ENCODE measurements at regions not wholly inside any gene's neighbourhood (a gene's known extent, or its start where the extent isn't known, plus 50 kb on each side); places are given as distances from the start of the nearest gene placed in this dataset.
"Not testable (repeated sequence)": the region's sequence is repeated elsewhere in the genome, so short reads cannot be mapped to it uniquely, and the experiment has no call there.

DNA sequence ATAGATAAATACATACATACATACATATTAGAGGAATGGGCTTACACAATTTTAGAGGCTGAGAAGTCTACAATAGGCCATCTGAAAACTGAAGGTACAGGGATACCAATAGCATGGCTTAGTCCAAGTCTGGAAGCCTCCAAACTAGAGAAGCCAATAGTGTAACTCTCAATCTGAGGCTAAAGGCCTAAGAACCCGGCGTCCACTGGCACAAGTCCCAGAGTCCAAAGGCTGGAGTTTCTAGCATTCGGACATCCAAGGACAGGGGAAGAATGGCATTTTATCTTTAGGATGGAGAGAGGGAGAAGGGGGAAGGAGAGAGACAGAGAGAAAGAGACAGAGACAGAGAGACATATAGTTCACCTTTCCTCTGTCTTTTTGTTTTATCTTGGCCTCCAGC is 63.7 kb upstream of the SYT4 start:
- no peak for DNase-seq (ENCODE audit: low spot score)
- TF ChIP-seq, protein P1, sequence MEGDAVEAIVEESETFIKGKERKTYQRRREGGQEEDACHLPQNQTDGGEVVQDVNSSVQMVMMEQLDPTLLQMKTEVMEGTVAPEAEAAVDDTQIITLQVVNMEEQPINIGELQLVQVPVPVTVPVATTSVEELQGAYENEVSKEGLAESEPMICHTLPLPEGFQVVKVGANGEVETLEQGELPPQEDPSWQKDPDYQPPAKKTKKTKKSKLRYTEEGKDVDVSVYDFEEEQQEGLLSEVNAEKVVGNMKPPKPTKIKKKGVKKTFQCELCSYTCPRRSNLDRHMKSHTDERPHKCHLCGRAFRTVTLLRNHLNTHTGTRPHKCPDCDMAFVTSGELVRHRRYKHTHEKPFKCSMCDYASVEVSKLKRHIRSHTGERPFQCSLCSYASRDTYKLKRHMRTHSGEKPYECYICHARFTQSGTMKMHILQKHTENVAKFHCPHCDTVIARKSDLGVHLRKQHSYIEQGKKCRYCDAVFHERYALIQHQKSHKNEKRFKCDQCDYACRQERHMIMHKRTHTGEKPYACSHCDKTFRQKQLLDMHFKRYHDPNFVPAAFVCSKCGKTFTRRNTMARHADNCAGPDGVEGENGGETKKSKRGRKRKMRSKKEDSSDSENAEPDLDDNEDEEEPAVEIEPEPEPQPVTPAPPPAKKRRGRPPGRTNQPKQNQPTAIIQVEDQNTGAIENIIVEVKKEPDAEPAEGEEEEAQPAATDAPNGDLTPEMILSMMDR (IDR thresholded peaks at IDR 0.05; ENCODE audit: borderline replicate concordance, control extremely low read depth, extremely low read depth, insufficient read depth, missing control alignments) = no peak
- in situ Hi-C loops (cut with MboI; ENCODE audit: low sequenced_read_pairs, unreplicated experiment) = no loop called here

DNA sequence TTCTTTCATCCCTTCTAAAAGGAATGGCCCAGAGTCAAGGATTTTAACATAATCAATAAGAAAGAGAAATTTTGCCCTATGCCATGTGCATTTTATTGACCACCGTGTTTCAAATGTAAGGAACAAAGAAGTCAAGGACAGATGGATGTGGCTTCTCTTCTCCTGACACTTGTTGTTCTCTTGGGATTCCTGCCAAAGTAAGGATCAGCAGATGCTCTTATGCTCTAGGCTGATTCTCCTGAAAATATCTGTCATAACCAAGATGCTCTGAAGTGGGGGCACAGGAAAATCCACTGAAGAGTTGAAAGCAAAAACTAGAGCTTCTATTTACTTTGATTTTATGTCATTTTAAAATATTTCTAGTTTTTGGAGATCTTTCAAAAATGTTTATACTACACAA is 72.9 kb upstream of the SYT4 start:
- DNase-seq (ENCODE audit: low spot score) = no peak

DNA sequence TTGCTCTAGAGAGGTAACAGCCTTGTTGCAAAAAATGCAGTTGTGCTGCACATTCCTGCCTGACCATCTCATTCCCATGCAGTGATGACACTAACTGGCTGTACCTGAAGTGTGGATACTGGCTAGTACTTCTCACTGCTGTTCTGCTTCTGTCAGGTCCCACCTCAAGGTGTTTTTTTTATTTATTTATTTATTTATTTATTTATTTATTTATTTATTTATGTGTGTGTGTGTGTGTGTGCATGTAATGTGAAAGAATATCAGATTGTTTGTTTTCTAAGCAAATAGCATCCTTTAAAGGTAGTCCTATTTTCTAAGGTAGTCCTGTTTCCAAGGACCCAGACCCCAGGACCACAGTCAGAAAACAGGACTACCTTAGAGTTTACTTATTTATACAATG is 87.2 kb upstream of the SYT4 start:
- in situ Hi-C loops (cut with MboI; ENCODE audit: low sequenced_read_pairs, unreplicated experiment) = no loop called here

More for the DNA sequence above, 72.9 kb upstream of the SYT4 start:
- TF ChIP-seq, protein P1 (IDR thresholded peaks at IDR 0.05; ENCODE audit: borderline replicate concordance, control extremely low read depth, extremely low read depth, insufficient read depth, missing control alignments) = no peak
- in situ Hi-C loops (cut with MboI; ENCODE audit: low sequenced_read_pairs, unreplicated experiment) = no loop called here

DNA sequence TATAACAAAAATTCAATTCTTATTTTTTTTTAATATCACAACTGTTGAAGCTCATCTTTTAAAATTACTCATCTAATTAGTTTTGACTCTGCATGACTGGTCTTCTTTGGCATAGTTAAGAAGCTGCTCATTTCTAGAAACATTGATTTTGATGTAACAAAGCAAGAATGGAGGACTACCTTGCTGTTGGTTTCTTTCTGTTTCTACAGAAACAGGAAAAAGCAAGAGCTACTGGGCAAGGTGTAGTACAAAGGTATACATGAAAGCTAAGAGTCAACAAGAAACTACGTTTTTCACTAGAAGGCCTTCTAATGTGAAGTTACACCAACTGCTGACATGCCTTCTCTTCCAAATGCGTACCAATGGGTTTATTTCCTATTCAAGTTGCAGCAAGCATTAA is 90.6 kb upstream of the SYT4 start:
- no peak for DNase-seq (ENCODE audit: low spot score)
- TF ChIP-seq, protein P1 (IDR thresholded peaks at IDR 0.05; ENCODE audit: borderline replicate concordance, control extremely low read depth, extremely low read depth, insufficient read depth, missing control alignments) = no peak
- in situ Hi-C loops (cut with MboI; ENCODE audit: low sequenced_read_pairs, unreplicated experiment) = no loop called here

More for the DNA sequence above, 87.2 kb upstream of the SYT4 start:
- no peak for DNase-seq (ENCODE audit: low spot score)
- TF ChIP-seq, protein P1 (IDR thresholded peaks at IDR 0.05; ENCODE audit: borderline replicate concordance, control extremely low read depth, extremely low read depth, insufficient read depth, missing control alignments) = no peak

DNA sequence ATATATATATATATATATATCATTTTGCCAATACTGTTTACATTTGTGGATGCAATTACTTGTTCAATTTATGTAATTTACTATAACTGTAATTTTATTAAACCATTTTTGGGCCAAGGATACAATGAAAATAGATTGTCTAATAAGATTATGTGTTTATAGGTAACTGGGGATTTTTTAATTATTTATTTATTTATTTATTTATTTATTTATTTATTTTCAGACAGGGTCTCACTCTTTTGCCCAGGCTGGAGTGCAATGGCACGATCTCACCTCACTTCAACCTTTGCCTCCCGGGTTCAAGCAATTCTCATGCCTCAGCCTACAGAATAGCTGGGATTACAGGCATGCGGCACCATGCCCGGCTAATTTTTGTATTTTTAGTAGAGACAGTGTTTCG is 92.0 kb upstream of the SYT4 start:
- DNase-seq (ENCODE audit: low spot score); in situ Hi-C loops (cut with MboI; ENCODE audit: low sequenced_read_pairs, unreplicated experiment): not testable (repeated sequence)

DNA sequence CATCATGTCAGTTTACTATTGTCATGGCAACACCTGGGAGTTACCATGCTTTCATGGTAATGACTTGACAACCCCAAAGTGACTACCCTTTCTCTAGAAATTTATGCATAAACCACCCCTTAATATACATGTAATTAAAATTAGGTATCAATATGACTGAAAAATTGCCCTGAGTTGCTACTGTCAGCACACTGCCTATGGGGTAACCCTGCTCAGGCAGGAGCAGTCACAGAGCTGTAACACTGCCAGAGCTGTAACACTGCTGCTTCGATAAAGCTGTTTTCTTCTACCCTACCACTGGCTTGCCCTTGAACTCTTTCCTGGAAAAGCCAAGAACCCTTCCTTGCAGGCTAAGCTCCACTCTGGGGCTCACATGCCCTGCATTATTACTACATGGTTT is 95.5 kb upstream of the SYT4 start:
- in situ Hi-C loops (cut with MboI; ENCODE audit: low sequenced_read_pairs, unreplicated experiment) = no loop called here
- DNase-seq (ENCODE audit: low spot score) = no peak

DNA sequence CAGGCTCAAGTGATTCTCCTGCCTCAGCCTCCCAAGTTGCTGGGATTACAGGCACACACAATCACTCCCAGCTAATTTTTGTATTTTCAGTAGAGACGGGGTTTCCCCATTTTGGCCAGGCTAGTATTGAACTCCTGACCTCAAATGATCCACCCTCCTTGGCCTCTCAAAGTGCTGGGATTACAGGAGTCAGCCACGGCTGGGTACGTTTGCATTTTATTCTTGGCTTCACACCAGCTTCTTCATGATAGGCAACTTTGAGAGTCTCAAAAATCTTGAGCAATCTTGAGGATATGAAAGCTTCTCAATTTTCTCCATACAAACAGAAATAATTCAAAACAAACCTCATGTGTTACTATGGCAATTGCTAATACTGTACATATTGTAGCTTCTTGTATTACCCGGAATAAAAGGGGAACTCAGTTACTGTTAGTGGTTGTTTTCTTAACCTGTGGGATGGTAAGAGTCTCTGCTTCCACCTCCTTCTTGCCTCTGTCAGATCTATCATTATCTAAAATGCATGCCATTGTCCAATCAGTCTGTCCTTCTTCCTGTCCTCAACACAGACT is 102.9 kb upstream of the SYT4 start:
- TF ChIP-seq, protein P1 (IDR thresholded peaks at IDR 0.05; ENCODE audit: borderline replicate concordance, control extremely low read depth, extremely low read depth, insufficient read depth, missing control alignments) = no peak
- DNase-seq (ENCODE audit: low spot score) = no peak
- in situ Hi-C loops (cut with MboI; ENCODE audit: low sequenced_read_pairs, unreplicated experiment) = no loop called here

More for the DNA sequence above, 95.5 kb upstream of the SYT4 start:
- TF ChIP-seq, protein P1 (IDR thresholded peaks at IDR 0.05; ENCODE audit: borderline replicate concordance, control extremely low read depth, extremely low read depth, insufficient read depth, missing control alignments) = no peak
